ENCODE measurements at regions not wholly inside any gene's neighbourhood (a gene's known extent, or its start where the extent isn't known, plus 50 kb on each side); places are given as distances from the start of the nearest gene placed in this dataset.

GRCh38 chr6:140011537-140011936 lies 637.1 kb upstream of the CITED2 start:
- Mint-ChIP-seq H3K36me3 (ENCODE audit: unreplicated experiment) (peaks cover 6% of the 10 kb centered on the region), H3K27ac (ENCODE audit: unreplicated experiment) (no peak overlapping the region), H3K9me3 (ENCODE audit: unreplicated experiment) (no peaks in the 10 kb centered on the region), H3K4me1 (ENCODE audit: low read depth, unreplicated experiment) (no peaks in the 10 kb centered on the region), H3K4me3 (ENCODE audit: unreplicated experiment) (no peak overlapping the region), H3K27me3 (ENCODE audit: unreplicated experiment) (no peaks in the 10 kb centered on the region)
- no peak for DNase-seq
- TF ChIP-seq, protein P1, sequence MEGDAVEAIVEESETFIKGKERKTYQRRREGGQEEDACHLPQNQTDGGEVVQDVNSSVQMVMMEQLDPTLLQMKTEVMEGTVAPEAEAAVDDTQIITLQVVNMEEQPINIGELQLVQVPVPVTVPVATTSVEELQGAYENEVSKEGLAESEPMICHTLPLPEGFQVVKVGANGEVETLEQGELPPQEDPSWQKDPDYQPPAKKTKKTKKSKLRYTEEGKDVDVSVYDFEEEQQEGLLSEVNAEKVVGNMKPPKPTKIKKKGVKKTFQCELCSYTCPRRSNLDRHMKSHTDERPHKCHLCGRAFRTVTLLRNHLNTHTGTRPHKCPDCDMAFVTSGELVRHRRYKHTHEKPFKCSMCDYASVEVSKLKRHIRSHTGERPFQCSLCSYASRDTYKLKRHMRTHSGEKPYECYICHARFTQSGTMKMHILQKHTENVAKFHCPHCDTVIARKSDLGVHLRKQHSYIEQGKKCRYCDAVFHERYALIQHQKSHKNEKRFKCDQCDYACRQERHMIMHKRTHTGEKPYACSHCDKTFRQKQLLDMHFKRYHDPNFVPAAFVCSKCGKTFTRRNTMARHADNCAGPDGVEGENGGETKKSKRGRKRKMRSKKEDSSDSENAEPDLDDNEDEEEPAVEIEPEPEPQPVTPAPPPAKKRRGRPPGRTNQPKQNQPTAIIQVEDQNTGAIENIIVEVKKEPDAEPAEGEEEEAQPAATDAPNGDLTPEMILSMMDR (IDR thresholded peaks at IDR 0.05; ENCODE audit: partially characterized antibody, unreplicated experiment), result no peak

DNA sequence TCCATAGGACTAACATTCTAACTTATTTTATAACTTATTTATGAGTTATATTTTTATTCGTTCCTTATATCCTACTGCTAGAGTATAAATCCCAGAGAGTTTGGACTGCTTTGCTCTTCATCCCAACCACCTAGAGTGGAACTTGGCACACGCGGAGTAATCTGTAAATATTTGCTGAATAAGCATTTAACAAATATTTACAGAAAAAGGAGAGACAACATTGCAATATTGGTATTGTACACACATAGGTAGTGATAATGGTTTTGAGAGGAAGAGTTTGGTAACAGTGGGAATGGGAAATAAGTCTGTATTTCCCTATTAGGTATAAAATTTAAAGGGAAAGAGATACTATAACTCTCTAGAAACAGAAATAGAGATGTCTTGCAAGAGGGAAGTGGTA lies 634.8 kb upstream of the CITED2 start:
- Mint-ChIP-seq H3K4me3 (ENCODE audit: unreplicated experiment) (no peak overlapping the region), H3K27ac (ENCODE audit: unreplicated experiment) (no peak overlapping the region), H3K9me3 (ENCODE audit: unreplicated experiment) (no peaks in the 10 kb centered on the region), H3K4me1 (ENCODE audit: low read depth, unreplicated experiment) (no peaks in the 10 kb centered on the region), H3K27me3 (ENCODE audit: unreplicated experiment) (no peaks in the 10 kb centered on the region), H3K36me3 (ENCODE audit: unreplicated experiment) (peaks cover 6% of the 10 kb centered on the region)
- no peak for DNase-seq
- TF ChIP-seq, protein P1 (IDR thresholded peaks at IDR 0.05; ENCODE audit: partially characterized antibody, unreplicated experiment), result no peak

- no peaks in the 10 kb centered on the region for H3K4me1 Mint-ChIP-seq (ENCODE audit: low read depth, unreplicated experiment)
- H3K36me3 Mint-ChIP-seq (ENCODE audit: unreplicated experiment), result peaks cover 6% of the 10 kb centered on the region
- no peak overlapping the region for H3K4me3 Mint-ChIP-seq (ENCODE audit: unreplicated experiment)
- DNase-seq, result no peak
- H3K9me3 Mint-ChIP-seq (ENCODE audit: unreplicated experiment), result no peaks in the 10 kb centered on the region
- TF ChIP-seq, protein P1 (IDR thresholded peaks at IDR 0.05; ENCODE audit: partially characterized antibody, unreplicated experiment), result no peak
- H3K27me3 Mint-ChIP-seq (ENCODE audit: unreplicated experiment), result no peaks in the 10 kb centered on the region
- H3K27ac Mint-ChIP-seq (ENCODE audit: unreplicated experiment), result no peak overlapping the region
Measured at GRCh38 chr6:140007525-140007924, 633.1 kb upstream of the CITED2 start.

DNA sequence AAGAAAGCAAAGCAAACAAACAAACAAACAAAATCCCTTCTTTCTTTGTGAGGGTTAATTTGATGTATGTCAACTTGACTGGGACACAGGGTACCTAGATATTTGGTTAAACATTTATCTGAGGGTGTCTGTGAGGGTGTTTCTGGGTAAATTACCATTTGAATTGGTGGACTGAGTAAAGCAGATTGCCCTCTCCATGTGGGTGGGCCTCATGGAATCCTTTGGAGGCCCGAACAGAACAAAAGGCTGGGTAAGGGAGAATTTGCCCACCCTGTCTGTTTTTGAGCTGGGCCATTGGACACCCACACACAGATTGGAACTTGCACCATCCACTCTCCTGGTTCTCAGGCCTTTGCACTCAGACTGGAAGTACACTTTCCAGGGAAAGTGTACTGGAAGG lies 628.8 kb upstream of the CITED2 start:
- Mint-ChIP-seq H3K27ac (ENCODE audit: unreplicated experiment) (no peak overlapping the region), H3K4me3 (ENCODE audit: unreplicated experiment) (no peak overlapping the region), H3K9me3 (ENCODE audit: unreplicated experiment) (no peaks in the 10 kb centered on the region), H3K36me3 (ENCODE audit: unreplicated experiment) (peaks cover 6% of the 10 kb centered on the region), H3K4me1 (ENCODE audit: low read depth, unreplicated experiment) (no peaks in the 10 kb centered on the region), H3K27me3 (ENCODE audit: unreplicated experiment) (no peaks in the 10 kb centered on the region)
- no peak for DNase-seq
- TF ChIP-seq, protein P1 (IDR thresholded peaks at IDR 0.05; ENCODE audit: partially characterized antibody, unreplicated experiment), result no peak

GRCh38 chr6:140002396-140003022 lies 628.1 kb upstream of the CITED2 start:
- H3K36me3 Mint-ChIP-seq (ENCODE audit: unreplicated experiment), result peaks cover 2% of the 10 kb centered on the region
- H3K4me3 Mint-ChIP-seq (ENCODE audit: unreplicated experiment), result no peak overlapping the region
- TF ChIP-seq, protein P1 (IDR thresholded peaks at IDR 0.05; ENCODE audit: partially characterized antibody, unreplicated experiment), result no peak

More at GRCh38 chr6:140002396-140003022, 628.1 kb upstream of the CITED2 start:
- H3K27ac Mint-ChIP-seq (ENCODE audit: unreplicated experiment), result no peak overlapping the region
- H3K27me3 Mint-ChIP-seq (ENCODE audit: unreplicated experiment), result no peaks in the 10 kb centered on the region
- H3K4me1 Mint-ChIP-seq (ENCODE audit: low read depth, unreplicated experiment), result no peaks in the 10 kb centered on the region
- no peaks in the 10 kb centered on the region for H3K9me3 Mint-ChIP-seq (ENCODE audit: unreplicated experiment)
- DNase-seq, result no peak

Measured in glutamatergic neuron (in vitro differentiated cells).